WERI-Rb-1 (cell line): ENCODE measurements at regions not wholly inside any gene's neighbourhood (a gene's known extent, or its start where the extent isn't known, plus 50 kb on each side); places are given as distances from the start of the nearest gene placed in this dataset.

ENCODE experiments used
- DNase-seq: peaks from one replicate; pipeline ENCODE4 v3.0.0-alpha.2; 2020
- H3K27ac ChIP-seq: fragments of 250-450 bp; sonication (Bioruptor Pico); 2 replicates; pipeline ENCODE4 v1.5.1; 2020; ENCODE audit warnings: mild to moderate bottlenecking, moderate library complexity
- H3K27me3 ChIP-seq: fragments of 250-450 bp; sonication (Bioruptor Pico); 2 replicates; pipeline ENCODE4 v1.5.1; 2021; ENCODE audit warnings: mild to moderate bottlenecking, low read depth, moderate library complexity; ENCODE audit not compliant: insufficient read depth, severe bottlenecking
- H3K36me3 ChIP-seq: fragments of 250-450 bp; sonication (Bioruptor Pico); 2 replicates; pipeline ENCODE4 v1.5.1; 2020; ENCODE audit warnings: mild to moderate bottlenecking, moderate library complexity
- H3K4me3 ChIP-seq: 2 replicates; pipeline ENCODE4 v1.5.1; 2011; ENCODE audit warnings: low read depth, mild to moderate bottlenecking, control low read depth, low read length
- H3K9me3 ChIP-seq: fragments of 250-450 bp; sonication (Bioruptor Pico); 2 replicates; pipeline ENCODE4 v1.5.1; 2021; ENCODE audit warnings: mild to moderate bottlenecking, moderate library complexity; ENCODE audit not compliant: severe bottlenecking
- TF ChIP-seq, protein P1 (sequence below): IDR thresholded peaks from 2 replicates; pipeline ENCODE4 v1.5.1; 2011; ENCODE audit warnings: low read depth, mild to moderate bottlenecking, control low read depth, inconsistent platforms, low read length

- no peak for DNase-seq
- peaks cover 4% of the 10 kb centered on the region for H3K9me3 ChIP-seq
- H3K27ac ChIP-seq, result no peak overlapping the region
- H3K27me3 ChIP-seq, result no peaks in the 10 kb centered on the region
- H3K36me3 ChIP-seq, result no peaks in the 10 kb centered on the region
- H3K4me3 ChIP-seq, result no peak overlapping the region
- TF ChIP-seq, protein P1, sequence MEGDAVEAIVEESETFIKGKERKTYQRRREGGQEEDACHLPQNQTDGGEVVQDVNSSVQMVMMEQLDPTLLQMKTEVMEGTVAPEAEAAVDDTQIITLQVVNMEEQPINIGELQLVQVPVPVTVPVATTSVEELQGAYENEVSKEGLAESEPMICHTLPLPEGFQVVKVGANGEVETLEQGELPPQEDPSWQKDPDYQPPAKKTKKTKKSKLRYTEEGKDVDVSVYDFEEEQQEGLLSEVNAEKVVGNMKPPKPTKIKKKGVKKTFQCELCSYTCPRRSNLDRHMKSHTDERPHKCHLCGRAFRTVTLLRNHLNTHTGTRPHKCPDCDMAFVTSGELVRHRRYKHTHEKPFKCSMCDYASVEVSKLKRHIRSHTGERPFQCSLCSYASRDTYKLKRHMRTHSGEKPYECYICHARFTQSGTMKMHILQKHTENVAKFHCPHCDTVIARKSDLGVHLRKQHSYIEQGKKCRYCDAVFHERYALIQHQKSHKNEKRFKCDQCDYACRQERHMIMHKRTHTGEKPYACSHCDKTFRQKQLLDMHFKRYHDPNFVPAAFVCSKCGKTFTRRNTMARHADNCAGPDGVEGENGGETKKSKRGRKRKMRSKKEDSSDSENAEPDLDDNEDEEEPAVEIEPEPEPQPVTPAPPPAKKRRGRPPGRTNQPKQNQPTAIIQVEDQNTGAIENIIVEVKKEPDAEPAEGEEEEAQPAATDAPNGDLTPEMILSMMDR, result no peak
These were observed 131.9 kb upstream of the ZNF516 start for GRCh38 chr18:76626991-76627390.

- Histone ChIP-seq H3K9me3 (no peaks in the 10 kb centered on the region), H3K36me3 (no peaks in the 10 kb centered on the region), H3K4me3 (no peak overlapping the region), H3K27ac (no peak overlapping the region), H3K27me3 (no peaks in the 10 kb centered on the region)
- TF ChIP-seq, protein P1, result no peak
- DNase-seq, result no peak
These were observed 127.6 kb upstream of the ZNF516 start for GRCh38 chr18:76622651-76623050.

- TF ChIP-seq, protein P1, result no peak
- H3K27me3 ChIP-seq, result no peaks in the 10 kb centered on the region
- peak overlapping the region; percentile 83 for H3K27ac ChIP-seq
- no peaks in the 10 kb centered on the region for H3K36me3 ChIP-seq
- no peak for DNase-seq
- 0 out of 2 replicates have a peak overlapping the region, but pooled peaks have one; percentile 9 for H3K4me3 ChIP-seq
- H3K9me3 ChIP-seq, result no peaks in the 10 kb centered on the region
These were observed 126.9 kb upstream of the ZNF516 start for GRCh38 chr18:76621782-76622495.

- Histone ChIP-seq H3K27ac (peak overlapping the region; percentile 83), H3K9me3 (no peaks in the 10 kb centered on the region), H3K27me3 (no peaks in the 10 kb centered on the region), H3K4me3 (peak overlapping the region; percentile 9; the same call in 1 of the 2 replicates), H3K36me3 (no peaks in the 10 kb centered on the region)
- TF ChIP-seq, protein P1, result no peak
- DNase-seq, result no peak
These were observed 126.2 kb upstream of the ZNF516 start for GRCh38 chr18:76621226-76621625.

DNA sequence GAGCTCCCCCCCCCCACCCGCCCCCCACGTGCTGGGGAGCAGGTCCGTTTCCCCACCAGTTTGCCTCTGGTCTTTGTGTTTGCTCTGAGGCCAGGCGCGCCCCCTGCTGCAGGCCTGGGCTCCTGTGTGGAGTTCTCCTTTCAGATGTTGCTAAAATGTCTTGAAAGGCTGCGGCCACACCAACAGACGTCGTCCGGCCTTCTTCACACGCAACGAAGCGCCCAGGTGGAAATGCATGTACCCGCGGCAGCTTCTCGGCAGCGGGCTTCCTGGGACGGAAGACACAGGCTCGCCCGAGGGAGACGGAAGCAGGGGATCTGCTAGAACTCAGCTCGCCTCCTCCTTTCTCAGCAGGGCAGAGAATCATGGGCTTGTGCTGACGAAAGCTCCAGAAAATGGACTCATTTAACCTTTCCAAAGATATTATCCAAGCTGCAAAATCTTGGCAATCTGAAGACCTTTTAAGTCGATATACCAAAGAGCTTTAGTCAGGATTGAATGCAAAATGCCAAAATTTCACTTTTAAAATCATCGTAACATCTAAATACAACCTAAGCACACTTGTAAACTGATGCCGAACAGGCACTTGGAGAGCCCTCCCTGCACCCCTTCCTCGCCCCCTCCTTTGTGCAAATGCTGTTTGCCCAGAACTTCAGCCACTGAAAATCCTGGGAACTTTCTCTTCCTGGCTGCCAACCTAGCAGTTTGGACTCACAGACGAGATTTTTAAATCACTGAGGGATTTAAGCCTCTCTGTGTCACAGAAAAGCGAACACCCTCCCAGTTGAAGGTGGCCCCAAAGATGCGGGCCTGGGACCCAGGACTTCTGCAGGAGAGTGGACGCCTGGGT, 125.5 kb upstream of the ZNF516 start:
- no peaks in the 10 kb centered on the region for H3K36me3 ChIP-seq
- peak overlapping the region; percentile 8 for H3K4me3 ChIP-seq
- H3K27ac ChIP-seq, result peak overlapping the region; percentile 83
- DNase-seq, result peak; percentile 85
- no peaks in the 10 kb centered on the region for H3K27me3 ChIP-seq
- TF ChIP-seq, protein P1, result peak; percentile 59
- H3K9me3 ChIP-seq, result no peaks in the 10 kb centered on the region
